GM21786 (cell line): ENCODE measurements at regions not wholly inside any gene's neighbourhood (a gene's known extent, or its start where the extent isn't known, plus 50 kb on each side); places are given as distances from the start of the nearest gene placed in this dataset.
"Not testable (repeated sequence)": the region's sequence is repeated elsewhere in the genome, so short reads cannot be mapped to it uniquely, and the experiment has no call there.

Source experiments
- ATAC-seq: cut with Tn5 transposase; IDR thresholded peaks from one replicate; pipeline ENCODE4 v1.9.1; 2021; ENCODE audit not compliant: unreplicated experiment

- no peak for ATAC-seq
Measured at GRCh38 chr1:58076258-58076657, 470.3 kb downstream of the OMA1 start.

- ATAC-seq = no peak
Measured at GRCh38 chr1:58075188-58075578, 471.3 kb downstream of the OMA1 start.

- no peak for ATAC-seq
Measured at GRCh38 chr1:58072450-58072849, 474.1 kb downstream of the OMA1 start.

- no peak for ATAC-seq
Measured at GRCh38 chr1:58067082-58067481, 479.4 kb downstream of the OMA1 start.

- ATAC-seq = no peak
Measured at GRCh38 chr1:58065520-58065919, 481.0 kb downstream of the OMA1 start.

GRCh38 chr1:58064166-58064565 lies 482.4 kb downstream of the OMA1 start:
- ATAC-seq = no peak

- no peak for ATAC-seq
Measured at GRCh38 chr1:58063095-58063494, 483.4 kb downstream of the OMA1 start.

- ATAC-seq = no peak
Measured at GRCh38 chr1:58062635-58063034, 483.9 kb downstream of the OMA1 start.

- no peak for ATAC-seq
Measured at GRCh38 chr1:58060559-58061170, 485.9 kb downstream of the OMA1 start.

GRCh38 chr1:58059789-58060188 lies 486.7 kb downstream of the OMA1 start:
- ATAC-seq = no peak

GRCh38 chr1:58058323-58058722 lies 488.2 kb downstream of the OMA1 start:
- ATAC-seq = no peak

- no peak for ATAC-seq
Measured at GRCh38 chr1:58057826-58058225, 488.7 kb downstream of the OMA1 start.

GRCh38 chr1:58051187-58051586 lies 495.3 kb downstream of the OMA1 start:
- not testable (repeated sequence) for ATAC-seq

- peak; percentile 50 for ATAC-seq
Measured at GRCh38 chr1:58047265-58047858, 499.2 kb downstream of the OMA1 start.

- ATAC-seq = no peak
Measured at GRCh38 chr1:58045094-58045705, 501.3 kb downstream of the OMA1 start.

GRCh38 chr1:58041621-58042020 lies 504.9 kb downstream of the OMA1 start:
- no peak for ATAC-seq

GRCh38 chr1:58038574-58038973 lies 508.0 kb downstream of the OMA1 start:
- ATAC-seq = no peak

- no peak for ATAC-seq
Measured at GRCh38 chr1:58035523-58035922, 511.0 kb downstream of the OMA1 start.

- ATAC-seq = no peak
Measured at GRCh38 chr1:58033311-58033710, 513.2 kb downstream of the OMA1 start.

- no peak for ATAC-seq
Measured at GRCh38 chr1:58032611-58033073, 513.9 kb downstream of the OMA1 start.

- ATAC-seq = no peak
Measured at GRCh38 chr1:58031416-58031815, 515.1 kb downstream of the OMA1 start.

- no peak for ATAC-seq
Measured at GRCh38 chr1:58030456-58030855, 516.1 kb downstream of the OMA1 start.

GRCh38 chr1:58017641-58018040 lies 528.9 kb downstream of the OMA1 start:
- no peak for ATAC-seq
